GM21360 (cell line): ENCODE measurements at regions not wholly inside any gene's neighbourhood (a gene's known extent, or its start where the extent isn't known, plus 50 kb on each side); places are given as distances from the start of the nearest gene placed in this dataset.

Source experiments
- ATAC-seq: cut with Tn5 transposase; IDR thresholded peaks from one replicate; pipeline ENCODE4 v1.9.1; 2021; ENCODE audit warnings: mild to moderate bottlenecking, moderate library complexity; ENCODE audit not compliant: unreplicated experiment

DNA sequence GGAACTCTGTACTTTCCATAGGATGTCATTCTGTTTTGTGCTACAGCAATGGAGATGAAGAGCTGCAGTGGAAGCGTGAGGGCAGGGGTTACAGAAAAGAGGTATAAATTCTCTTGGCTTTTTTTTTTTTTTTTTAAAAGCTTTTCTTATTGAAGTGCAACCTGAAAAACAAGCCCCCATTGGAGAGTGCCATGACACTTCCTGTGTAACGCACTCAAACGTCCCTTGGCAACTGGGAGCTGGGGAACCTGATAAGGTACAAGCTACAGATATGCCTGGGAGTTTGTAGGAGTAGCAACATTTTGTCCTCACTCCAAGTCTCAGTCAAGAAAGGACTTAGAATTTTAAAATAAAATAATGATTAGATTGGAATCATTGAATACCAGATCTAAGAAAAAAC, 512.1 kb downstream of the RPS24 start:
- ATAC-seq = no peak

- no peak for ATAC-seq
Measured at GRCh38 chr10:78547397-78547796, 513.7 kb downstream of the RPS24 start.

DNA sequence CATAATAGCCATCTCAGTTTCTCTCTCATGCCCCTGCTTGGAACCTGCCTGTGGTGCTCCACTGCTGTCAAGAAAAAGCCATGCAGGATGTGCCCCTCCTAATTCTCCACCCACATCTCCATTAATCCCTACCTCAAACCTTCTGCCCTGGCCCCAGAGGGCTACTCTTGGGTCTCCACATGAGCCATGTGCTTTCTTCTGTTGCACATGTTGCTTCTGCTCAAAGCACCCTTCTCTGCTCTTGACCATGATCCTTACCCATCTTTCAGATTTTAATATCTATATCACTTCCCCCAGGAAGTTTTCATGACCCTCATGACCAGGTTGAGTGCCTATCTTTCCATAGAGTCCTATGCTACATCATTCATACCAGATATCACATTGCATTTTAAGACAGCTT, 514.2 kb downstream of the RPS24 start:
- no peak for ATAC-seq

DNA sequence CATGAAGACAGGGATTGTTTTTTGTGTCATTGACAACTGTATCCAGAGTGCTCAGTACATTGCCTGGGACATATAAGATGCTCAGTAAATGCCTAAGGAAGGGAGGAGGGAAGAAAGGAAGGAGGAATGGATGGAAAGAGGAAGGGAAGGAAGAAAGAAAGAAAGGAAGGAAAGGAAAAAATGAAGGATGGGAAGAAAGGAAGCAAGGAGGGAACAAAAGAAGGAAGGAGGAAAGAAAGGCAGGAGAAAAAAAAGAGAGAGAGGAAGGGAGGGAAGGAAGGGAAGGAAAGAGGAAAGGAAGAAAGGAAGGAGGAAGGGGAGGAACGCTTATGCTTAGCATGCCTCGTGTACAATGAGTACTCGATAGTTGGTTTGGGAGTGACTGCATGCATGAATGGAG, 514.7 kb downstream of the RPS24 start:
- ATAC-seq = no peak

DNA sequence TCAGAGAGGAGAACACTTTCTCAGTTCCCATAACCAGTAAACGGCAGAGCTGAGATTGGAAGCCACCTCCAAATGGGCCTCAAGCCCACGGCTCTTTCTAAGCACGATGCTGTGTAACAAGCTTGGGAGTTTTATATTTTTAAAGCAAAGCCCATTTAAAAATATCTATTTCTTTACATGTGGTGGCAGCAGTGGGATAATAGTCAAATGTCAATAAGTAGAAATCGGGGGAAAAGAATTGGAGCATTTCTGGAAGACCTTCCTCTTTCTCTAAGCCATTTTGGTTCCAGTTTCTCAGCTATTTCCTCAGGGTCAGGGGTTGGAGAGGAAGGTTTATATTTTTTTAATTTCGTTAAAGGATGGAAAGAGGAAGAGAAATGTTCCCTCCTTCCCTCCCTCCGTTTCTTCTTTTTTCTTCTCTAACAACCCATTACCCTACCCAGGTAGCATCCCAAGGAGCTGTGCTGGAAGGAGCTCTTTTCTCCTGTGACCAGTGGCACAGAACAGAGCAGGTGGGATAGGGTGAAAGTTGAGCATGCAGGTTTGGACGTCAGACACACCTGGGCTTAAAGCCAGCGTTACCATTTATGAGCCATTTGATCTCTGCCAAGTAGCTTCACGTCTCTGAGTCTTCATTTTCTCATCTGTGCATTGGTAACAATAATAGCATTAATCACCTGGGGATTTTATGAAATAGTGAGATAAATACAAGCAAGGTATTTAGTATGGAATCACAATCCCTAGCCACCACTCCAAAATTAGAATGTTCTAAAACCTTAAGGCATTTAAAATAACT, 515.7 kb downstream of the RPS24 start:
- ATAC-seq = no peak

- no peak for ATAC-seq
Measured at GRCh38 chr10:78550090-78550489, 516.4 kb downstream of the RPS24 start.

DNA sequence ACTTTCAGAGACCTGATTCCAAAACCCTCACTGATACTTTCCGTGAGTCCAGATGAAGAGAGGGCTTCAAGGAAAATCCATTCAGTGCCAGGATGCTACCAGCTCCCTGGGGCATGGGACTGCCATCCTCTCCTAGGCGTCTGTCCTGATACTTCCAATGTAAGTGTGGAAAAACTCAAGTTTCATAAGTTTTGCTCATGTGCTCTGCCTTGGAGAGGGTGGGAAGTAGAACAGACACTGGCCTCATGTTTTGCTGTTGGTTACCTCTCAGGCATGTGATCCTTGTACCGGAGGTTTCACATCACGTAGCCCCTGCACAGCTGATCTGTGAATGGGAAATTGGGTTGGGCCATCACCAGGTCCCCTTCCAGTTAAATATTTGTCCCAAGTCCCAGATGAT, 517.1 kb downstream of the RPS24 start:
- ATAC-seq = no peak

DNA sequence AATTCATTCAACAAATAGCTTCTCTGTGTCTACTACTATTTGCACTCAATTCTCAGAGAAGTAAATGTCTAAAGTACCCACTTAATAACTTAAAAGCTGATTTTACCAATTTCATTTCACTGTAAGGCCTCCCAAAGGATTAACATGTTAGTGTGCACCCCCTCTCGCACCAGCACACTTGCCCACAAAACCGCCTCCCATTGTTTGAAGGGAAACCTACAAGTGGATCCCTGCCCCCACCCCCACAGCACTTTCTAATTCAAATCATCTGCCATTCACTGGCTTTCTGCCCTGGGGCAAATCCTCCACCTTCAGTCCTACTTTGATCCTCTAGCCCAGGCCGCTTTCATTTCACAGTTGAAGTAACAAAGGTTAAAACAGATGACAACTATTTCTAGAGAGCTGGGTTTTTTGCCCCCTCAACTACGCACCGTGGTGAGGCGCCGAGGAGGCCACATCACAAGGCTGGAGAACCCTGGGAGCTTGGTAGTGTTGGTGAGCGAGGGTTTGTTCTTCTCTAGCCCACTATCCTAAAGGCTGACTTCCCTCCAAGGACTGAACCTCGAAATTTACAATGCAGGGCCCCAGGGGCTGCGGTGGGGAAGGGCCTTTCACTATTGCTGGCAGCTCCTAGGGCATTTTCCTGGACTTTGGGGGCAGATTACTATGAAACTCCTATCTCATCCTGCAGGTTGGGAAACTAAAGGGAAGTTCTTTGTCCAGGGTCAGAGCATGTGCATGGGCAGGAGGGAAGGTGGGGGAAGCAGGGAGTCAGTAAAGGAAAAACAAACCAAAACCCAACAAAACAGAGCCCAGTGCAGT, 517.4 kb upstream of the ZMIZ1 start:
- no peak for ATAC-seq

- ATAC-seq = no peak
Measured at GRCh38 chr10:78552261-78552811, 516.4 kb upstream of the ZMIZ1 start.

DNA sequence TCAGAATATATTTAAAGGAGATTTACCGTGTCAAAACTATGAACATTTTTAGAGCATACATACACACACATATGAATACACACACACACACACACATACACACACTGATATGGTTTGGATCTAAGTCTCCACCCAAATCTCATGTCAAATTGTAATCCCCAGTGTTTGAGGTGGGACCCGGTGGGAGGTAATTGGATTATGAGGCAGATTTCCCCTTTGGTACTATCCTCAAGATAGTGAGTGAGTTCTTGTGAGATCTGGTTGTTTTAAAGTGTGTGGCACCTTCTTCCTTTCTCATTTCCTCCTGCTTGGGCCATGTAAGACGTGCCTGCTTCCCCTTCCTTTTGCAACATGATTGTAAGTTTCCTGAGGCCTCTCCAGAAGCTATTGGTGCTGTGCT, 515.0 kb upstream of the ZMIZ1 start:
- no peak for ATAC-seq

- ATAC-seq = no peak
Measured at GRCh38 chr10:78555128-78555527, 513.6 kb upstream of the ZMIZ1 start.

DNA sequence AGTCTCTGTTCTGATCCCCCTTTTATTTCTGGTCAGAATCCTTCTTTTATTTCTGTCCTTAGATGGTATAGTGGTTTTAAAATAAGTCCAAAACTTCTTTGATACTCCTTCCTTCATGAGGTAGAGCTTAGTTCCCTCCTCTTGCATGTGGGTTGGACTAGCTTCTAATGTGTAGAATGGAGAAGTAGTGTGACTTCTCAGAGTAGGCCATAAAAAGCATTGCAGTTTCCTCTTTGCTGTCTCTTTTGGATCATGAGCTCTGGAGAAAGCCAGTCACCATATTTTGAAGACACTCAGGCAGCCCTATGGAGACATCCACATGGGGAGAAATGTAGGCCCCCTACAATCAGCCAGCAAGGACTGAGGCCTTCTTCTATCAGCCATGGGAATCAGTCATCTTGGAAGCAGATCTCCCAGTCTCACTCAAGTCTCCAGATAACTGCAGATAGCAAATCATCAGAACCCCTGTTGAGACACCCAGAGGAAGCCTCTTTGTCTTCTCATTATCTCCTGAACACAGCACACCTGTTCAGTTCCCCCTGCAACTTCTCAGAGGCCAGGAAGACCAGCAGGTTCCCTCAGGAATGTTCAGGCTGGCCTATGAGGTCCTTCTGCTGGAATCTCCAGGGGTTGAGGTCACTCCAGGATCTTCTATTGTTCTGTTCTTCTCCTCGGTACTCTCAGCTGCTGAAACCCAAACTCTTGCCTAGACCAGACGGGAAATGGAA, 511.9 kb upstream of the ZMIZ1 start:
- no peak for ATAC-seq

- ATAC-seq = no peak
Measured at GRCh38 chr10:78557433-78557925, 511.3 kb upstream of the ZMIZ1 start.

GRCh38 chr10:78559661-78560340, 509.0 kb upstream of the ZMIZ1 start:
- no peak for ATAC-seq

DNA sequence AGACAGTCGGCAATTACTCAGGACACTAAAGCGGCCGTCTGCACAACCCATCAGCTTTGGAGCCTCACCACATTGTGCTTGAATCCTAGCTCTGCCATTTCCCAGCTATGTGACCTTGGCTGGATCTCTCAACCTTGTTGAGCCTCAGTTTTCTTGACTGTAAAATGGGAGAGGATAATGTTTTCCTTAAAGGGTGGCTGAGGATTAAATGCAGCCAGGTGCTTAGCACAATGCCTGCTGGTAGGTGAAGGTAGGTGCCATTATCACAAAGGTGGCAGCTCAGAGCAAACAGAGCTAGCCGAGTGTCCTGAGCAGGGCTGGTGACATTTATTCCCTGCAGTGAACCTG, 508.5 kb upstream of the ZMIZ1 start:
- no peak for ATAC-seq

GRCh38 chr10:78563314-78563713, 505.5 kb upstream of the ZMIZ1 start:
- ATAC-seq = no peak

GRCh38 chr10:78565841-78566240, 502.9 kb upstream of the ZMIZ1 start:
- ATAC-seq = no peak

GRCh38 chr10:78566284-78567111, 502.3 kb upstream of the ZMIZ1 start:
- no peak for ATAC-seq

DNA sequence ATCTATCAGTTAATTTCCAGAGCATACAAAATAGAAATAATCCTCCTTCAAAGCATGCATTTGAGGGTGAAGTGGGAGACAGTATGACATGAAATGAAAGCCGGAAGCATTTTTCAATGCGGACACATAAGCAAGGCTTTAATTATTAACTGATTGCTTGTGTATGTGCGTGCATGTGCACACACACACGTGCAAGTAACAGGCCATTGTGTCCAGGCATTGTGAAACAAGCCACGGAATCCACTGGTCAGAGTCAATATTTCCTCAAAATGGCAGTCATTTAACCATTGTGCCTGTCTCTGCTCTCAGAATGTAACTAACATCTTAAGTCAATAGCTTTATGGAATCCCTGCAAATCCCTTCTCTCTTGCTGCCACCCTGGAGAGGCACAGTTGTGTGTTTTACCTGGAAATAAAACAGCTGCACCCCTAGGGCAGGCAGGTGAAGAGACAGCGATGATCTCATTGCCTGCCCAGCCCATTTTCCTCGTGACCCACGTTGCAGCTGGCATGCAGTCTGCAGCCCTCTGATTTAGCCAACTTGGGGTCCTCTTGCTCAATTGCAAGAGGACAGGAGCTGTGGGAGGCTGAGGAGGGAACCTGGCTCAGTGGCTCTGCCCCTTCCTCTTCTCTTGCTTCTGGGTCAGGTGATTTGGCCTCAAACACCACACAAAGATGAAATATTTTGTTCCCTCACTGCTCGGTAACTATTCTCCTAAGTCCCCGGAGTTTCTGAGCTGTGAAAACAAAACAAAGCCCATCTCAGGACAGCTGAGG, 500.9 kb upstream of the ZMIZ1 start:
- no peak for ATAC-seq
